HFFc6 (cell line): ENCODE measurements at regions not wholly inside any gene's neighbourhood (a gene's known extent, or its start where the extent isn't known, plus 50 kb on each side); places are given as distances from the start of the nearest gene placed in this dataset.

Experiments
- DNase-seq: peaks from one replicate; pipeline ENCODE4 v3.0.0-alpha.2; 2018
- H3K27ac Mint-ChIP-seq: 2 replicates; pipeline ENCODE4 v1.8.0; 2020; ENCODE audit warnings: mild to moderate bottlenecking, mixed read lengths
- H3K27me3 Mint-ChIP-seq: 2 replicates; pipeline ENCODE4 v1.8.0; 2021; ENCODE audit warnings: mild to moderate bottlenecking, moderate library complexity, mixed read lengths; ENCODE audit not compliant: insufficient read depth
- H3K36me3 Mint-ChIP-seq: 2 replicates; pipeline ENCODE4 v1.8.0; 2021; ENCODE audit warnings: low read depth, mixed read lengths
- H3K4me1 Mint-ChIP-seq: 2 replicates; pipeline ENCODE4 v1.8.0; 2020; ENCODE audit warnings: low read depth, mixed read lengths
- H3K4me3 Mint-ChIP-seq: 2 replicates; pipeline ENCODE4 v1.8.0; 2020; ENCODE audit warnings: mild to moderate bottlenecking, moderate library complexity, mixed read lengths
- H3K9me3 Mint-ChIP-seq: 2 replicates; pipeline ENCODE4 v1.8.0; 2020; ENCODE audit warnings: mild to moderate bottlenecking, mixed read lengths
- TF ChIP-seq, protein P1 (sequence below): fragments of 200-600 bp; sonication (generic); IDR thresholded peaks from 2 replicates; pipeline ENCODE4 v1.5.0; 2021; ENCODE audit warnings: antibody characterized with exemption, mild to moderate bottlenecking

DNA sequence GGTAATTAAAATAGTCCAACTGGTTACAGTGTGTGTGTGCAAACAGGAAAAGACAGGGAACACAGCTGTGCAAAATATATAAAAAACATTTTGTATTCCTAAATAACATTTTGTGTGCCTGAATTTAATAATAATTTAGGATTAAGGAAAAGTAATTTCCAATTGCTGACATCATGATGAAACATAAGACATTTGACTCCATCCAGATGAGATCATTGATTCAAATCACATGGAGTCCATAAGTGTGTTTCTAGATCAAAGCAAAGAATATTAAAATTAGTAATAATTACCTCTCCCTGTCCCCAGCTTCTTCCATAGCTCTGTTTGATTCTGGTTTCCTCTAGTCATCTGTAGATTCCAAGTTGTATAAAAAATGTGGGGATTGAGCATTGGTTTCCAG is 64.6 kb upstream of the BTN3A2 start:
- no peak overlapping the region for H3K4me3 Mint-ChIP-seq
- TF ChIP-seq, protein P1, sequence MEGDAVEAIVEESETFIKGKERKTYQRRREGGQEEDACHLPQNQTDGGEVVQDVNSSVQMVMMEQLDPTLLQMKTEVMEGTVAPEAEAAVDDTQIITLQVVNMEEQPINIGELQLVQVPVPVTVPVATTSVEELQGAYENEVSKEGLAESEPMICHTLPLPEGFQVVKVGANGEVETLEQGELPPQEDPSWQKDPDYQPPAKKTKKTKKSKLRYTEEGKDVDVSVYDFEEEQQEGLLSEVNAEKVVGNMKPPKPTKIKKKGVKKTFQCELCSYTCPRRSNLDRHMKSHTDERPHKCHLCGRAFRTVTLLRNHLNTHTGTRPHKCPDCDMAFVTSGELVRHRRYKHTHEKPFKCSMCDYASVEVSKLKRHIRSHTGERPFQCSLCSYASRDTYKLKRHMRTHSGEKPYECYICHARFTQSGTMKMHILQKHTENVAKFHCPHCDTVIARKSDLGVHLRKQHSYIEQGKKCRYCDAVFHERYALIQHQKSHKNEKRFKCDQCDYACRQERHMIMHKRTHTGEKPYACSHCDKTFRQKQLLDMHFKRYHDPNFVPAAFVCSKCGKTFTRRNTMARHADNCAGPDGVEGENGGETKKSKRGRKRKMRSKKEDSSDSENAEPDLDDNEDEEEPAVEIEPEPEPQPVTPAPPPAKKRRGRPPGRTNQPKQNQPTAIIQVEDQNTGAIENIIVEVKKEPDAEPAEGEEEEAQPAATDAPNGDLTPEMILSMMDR = no peak
- peaks cover 5% of the 10 kb centered on the region for H3K9me3 Mint-ChIP-seq
- peaks cover 2% of the 10 kb centered on the region; the same call in 1 of the 2 replicates for H3K27me3 Mint-ChIP-seq
- H3K36me3 Mint-ChIP-seq = peaks cover 5% of the 10 kb centered on the region; the same call in 1 of the 2 replicates
- H3K4me1 Mint-ChIP-seq = peaks cover 45% of the 10 kb centered on the region
- DNase-seq = no peak
- no peak overlapping the region for H3K27ac Mint-ChIP-seq

DNA sequence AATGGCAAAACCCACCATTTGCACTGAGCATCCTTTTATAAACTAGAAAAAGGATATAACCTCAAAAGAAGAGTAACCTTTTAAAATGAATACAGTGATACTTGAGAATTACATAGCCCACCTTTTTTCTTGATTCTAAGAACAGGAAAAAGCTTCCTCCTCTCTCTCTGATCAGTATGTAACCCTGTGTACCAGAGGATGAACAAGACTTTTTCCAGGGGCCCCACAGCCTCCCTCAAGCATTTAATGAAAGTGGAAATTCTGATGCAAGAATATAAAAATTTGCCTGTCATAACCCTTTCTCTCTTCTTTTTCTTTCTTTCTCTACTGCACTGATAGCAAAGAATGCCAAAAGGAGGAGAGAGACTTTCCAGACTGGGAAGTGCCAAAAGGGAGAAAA is 64.2 kb upstream of the BTN3A2 start:
- Mint-ChIP-seq H3K36me3 (0 out of 2 replicates have a peak, but pooled peaks cover under 1% of the 10 kb centered on the region), H3K27ac (no peak overlapping the region), H3K27me3 (peaks cover 2% of the 10 kb centered on the region; the same call in 1 of the 2 replicates), H3K4me3 (no peak overlapping the region), H3K9me3 (peaks cover under 1% of the 10 kb centered on the region), H3K4me1 (peaks cover 45% of the 10 kb centered on the region)
- no peak for DNase-seq
- TF ChIP-seq, protein P1 = no peak

DNA sequence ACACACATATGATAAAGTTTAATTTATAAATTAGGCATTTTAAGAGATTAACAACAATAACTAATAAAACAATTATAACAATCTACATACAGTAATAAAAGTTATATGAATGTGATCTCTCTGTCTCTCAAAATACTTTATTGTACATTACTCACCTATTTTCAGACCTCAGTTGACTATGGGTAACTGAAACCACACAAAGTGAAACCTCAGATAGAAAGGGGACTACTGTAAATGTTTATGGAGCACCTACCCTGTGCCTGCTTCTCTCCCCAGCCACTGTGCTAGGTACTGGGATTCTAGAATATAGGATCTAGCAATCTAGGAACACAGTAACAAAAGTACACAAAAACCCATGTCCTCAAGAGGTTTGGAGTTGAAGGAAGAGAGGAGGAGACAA is 63.4 kb upstream of the BTN3A2 start:
- H3K36me3 Mint-ChIP-seq = no peaks in the 10 kb centered on the region
- peaks cover 2% of the 10 kb centered on the region; the same call in 1 of the 2 replicates for H3K27me3 Mint-ChIP-seq
- TF ChIP-seq, protein P1 = no peak
- no peak overlapping the region for H3K27ac Mint-ChIP-seq
- DNase-seq = no peak
- H3K4me1 Mint-ChIP-seq = peaks cover 38% of the 10 kb centered on the region
- no peak overlapping the region for H3K4me3 Mint-ChIP-seq
- H3K9me3 Mint-ChIP-seq = no peaks in the 10 kb centered on the region

DNA sequence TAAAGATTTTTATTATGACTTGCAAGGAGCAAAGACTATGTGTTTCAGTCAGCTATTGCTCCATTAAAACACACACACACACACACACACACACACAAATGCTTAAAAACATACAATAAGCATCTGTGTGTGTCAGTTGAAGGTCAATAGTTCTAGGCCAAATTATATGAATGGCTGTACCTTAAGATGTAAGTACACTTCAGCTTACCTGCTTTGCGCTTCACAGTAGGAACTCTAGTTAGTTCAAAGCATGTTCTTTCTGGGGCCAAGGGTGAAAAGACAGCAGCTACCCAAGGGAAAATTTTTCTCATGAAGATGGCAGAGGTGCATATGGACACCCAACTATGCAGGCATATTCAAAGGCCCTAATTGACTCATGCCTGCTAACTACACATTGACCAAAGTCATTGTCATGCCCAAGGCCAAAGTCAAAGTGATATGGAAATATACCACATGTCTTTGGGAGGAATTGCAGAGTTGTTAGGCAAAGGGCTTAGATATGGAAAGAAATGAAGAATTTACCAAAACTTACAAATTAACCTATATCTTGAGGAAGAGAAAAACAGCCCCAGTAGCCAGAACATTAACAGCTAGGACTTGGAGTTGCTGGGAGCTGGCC is 61.9 kb upstream of the BTN3A2 start:
- TF ChIP-seq, protein P1 = no peak
- H3K27me3 Mint-ChIP-seq = peaks cover 2% of the 10 kb centered on the region; the same call in 1 of the 2 replicates
- H3K27ac Mint-ChIP-seq = no peak overlapping the region
- no peak for DNase-seq
- peaks cover 33% of the 10 kb centered on the region for H3K4me1 Mint-ChIP-seq
- no peaks in the 10 kb centered on the region for H3K9me3 Mint-ChIP-seq
- H3K4me3 Mint-ChIP-seq = no peak overlapping the region
- H3K36me3 Mint-ChIP-seq = no peaks in the 10 kb centered on the region

DNA sequence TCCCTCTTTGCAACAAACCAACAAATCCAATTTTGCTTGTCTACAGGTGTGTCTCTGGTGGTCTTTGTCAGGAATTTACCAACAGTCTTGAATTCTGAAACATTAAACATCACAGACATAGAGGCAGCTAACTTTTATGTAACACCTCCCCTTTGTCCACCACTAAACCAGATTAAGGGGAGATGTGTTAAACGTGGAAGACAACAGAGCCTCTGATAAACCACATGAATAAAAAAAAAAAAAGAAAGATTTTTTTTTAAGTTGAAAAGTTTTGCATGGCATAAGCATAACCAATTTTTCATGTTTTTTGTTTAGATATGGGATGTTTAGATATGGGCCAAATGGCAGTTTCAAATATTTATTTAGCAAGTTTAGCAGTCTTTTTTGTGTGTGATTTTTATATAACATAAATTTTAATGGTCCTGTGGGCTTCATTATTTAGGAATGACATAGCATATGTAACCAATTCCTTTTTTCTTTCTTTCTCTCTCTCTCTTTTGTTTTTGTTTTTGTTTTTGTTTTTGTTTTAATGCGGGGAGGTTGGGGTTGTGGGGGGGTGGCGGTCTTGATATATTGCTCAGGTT is 60.7 kb upstream of the BTN3A2 start:
- Mint-ChIP-seq H3K27me3 (peaks cover 2% of the 10 kb centered on the region; the same call in 1 of the 2 replicates), H3K9me3 (no peaks in the 10 kb centered on the region), H3K27ac (peak overlapping the region; percentile 82), H3K4me1 (peaks cover 44% of the 10 kb centered on the region), H3K4me3 (peak overlapping the region; percentile 91), H3K36me3 (no peaks in the 10 kb centered on the region)
- TF ChIP-seq, protein P1 = no peak
- DNase-seq = no peak
